EL (cell line): ENCODE measurements at regions not wholly inside any gene's neighbourhood (a gene's known extent, or its start where the extent isn't known, plus 50 kb on each side); places are given as distances from the start of the nearest gene placed in this dataset.

Experiments
- DNase-seq: peaks from one replicate; pipeline ENCODE4 v3.0.0-alpha.2; 2016

DNA sequence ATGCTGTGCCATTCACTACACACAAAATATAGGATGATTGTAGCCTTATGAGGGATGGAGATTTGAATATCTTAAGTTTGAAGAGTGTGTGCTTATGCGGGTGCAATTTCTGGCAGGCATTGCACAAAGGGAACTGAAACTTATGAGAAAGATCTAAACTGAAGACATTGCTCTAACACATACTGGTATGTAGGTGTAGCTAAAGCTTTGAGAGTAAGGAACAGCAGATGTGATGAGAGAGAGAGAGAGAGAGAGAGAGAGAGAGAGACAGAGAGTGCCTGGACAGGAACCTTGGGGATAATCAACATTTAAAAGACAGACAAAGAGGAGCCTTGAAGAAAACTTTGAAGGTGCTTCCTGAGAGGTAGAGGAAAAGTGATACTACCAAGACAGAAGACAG lies 379.7 kb downstream of the SPRY1 start:
- no peak for DNase-seq

DNA sequence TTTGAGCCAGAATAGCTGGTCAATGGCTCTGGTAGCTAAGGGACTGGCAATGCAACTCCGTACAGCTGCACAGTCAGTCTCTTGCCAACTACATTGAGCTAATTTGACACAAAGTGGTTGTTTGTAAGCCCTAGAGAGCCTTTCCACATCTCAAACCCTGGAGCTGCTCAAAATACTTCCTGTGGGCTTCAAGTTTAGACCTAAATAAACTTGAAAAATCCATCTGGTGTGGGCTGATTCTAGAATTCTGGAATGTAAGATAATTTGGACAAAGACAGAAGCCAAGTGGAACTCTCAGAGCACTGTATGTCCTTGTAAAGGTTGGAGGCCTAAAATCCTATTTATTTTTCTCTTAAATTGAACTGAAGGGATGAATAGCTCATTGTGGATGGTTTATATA lies 380.8 kb downstream of the SPRY1 start:
- no peak for DNase-seq

DNA sequence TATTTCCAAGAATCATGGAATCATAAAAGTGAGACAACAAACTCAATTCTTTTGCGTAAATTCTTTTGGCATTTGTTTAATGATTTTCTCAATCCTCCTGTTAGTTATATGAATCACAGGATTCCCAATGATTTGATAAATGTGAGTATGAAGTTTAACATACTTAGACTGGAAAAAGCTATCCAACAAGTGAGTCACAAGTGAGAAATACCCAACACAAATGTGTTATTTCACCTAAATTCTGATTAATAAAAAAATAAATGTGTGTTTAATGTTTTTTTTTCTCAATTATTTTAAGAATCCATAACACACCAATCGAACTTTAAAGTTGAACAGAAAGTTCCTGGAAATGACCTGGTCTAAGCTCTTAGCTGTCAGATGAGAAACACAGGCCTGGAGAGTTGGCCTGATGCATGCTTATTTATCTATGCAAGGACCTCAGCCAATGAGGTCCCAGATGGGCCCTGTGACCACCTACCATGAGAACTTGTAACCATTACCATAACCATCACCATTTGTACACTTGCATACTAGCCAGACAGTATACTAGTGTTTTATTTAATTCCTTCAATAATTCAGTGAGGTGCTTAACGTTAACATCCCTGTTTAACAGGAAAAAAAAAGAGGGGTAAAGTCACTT lies 386.7 kb downstream of the SPRY1 start:
- DNase-seq: no peak

GRCh38 chr4:123783921-123784320 lies 387.3 kb downstream of the SPRY1 start:
- peak; percentile 38 for DNase-seq

DNA sequence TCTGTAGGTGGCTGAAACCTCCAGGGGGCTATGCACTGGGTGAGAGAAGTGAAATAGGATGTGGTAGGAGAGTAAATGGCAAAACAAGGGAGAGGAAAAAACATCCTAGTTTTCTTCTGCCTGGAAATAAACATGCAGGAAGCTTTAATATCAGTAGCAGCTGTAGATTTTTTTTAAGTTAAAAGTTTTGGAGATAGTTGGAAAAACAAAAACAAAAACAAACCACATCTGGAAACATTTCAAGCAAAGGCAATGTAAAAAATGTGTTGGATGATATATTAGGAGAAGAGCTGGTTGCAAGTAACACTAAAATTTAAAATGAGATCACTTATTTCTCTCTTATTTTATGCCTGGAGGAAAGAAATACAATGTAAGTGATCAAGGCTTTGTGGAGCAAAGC lies 388.0 kb downstream of the SPRY1 start:
- no peak for DNase-seq

GRCh38 chr4:123785538-123785937 lies 388.9 kb downstream of the SPRY1 start:
- DNase-seq: peak; percentile 78

DNA sequence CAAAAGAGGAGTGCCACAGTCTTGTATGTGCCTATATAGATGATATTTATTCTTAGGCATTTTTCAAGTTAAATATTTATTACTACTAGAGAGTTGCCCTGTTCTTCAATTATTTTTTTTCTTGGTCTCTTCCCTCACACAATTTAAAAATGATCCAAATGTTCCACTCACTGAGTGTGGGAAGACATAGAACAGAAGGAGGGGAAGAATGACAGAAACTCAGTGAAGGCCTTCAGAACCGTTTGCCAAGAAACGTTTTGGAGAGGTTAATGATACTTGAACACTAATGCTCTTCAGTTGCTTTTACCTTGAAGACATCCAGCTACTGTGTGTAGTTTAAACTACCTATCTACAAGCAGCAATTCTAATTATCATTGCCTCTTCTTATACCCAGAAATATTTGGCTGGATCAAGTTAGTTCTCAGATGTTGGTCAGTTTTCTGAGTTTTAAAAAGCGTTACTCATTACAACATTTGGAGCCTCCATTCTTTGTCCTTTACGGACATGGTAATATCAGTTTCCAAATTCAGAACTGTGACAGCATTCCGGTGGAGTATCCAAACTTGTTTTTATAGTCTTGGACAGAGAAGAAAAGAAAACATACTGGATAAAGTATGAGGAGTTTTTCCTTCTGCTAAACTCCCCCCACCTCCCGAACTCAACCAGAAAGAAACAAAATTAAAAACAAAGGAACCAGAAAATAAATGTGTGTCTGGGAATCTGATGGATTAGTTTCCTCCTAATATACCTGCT lies 389.7 kb downstream of the SPRY1 start:
- DNase-seq: no peak

DNA sequence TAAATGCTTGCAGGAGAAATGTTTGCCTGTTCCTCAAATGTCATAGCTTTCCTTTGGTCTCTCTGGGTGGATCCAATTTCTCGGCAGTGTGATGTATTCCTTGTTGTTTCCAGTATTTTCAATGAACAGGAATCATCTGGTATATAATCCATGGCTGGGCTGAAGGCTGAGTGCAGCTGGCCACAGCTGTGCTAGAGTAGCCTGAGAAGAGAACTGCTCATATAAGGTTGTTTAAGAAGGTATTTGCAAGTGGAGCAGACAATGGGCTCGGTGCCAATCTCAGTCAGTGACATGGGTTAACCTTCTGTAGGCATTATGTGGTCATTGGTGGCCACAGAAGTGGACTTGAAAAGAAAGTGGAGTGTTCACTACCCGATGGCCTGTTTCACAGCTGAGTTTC lies 390.3 kb downstream of the SPRY1 start:
- DNase-seq: no peak

- no peak for DNase-seq
These were observed 391.0 kb downstream of the SPRY1 start for GRCh38 chr4:123787512-123788080.

- peak; percentile 7 for DNase-seq
These were observed 392.0 kb downstream of the SPRY1 start for GRCh38 chr4:123788577-123788976.

GRCh38 chr4:123790681-123791080 lies 394.1 kb downstream of the SPRY1 start:
- DNase-seq: peak; percentile 7

DNA sequence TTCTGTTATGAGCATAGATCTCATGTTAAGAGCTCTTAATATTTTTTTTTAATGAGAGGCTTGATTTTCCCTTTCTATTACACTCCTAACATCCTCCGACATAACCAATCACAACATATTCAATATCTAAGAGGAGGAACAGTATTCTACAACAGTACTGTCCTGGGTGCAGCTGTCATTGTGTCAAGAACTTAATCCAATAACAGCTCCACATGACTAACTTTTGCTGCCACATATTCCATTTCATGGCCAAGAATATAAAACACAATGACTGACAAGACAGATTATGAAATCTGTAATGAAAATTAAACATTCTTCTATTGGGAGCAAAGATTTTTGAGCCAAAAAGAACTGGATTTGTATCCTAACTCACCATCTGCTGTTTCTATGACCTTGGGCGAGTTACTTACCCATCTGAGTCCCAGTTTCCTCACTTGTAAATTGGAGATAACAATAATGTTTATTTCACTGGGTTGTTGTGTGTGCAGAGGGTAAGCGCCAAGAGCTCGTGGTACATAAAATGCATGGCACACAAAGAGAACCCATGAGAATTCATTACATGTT lies 405.6 kb downstream of the SPRY1 start:
- no peak for DNase-seq

- no peak for DNase-seq
These were observed 406.3 kb downstream of the SPRY1 start for GRCh38 chr4:123802933-123803332.

DNA sequence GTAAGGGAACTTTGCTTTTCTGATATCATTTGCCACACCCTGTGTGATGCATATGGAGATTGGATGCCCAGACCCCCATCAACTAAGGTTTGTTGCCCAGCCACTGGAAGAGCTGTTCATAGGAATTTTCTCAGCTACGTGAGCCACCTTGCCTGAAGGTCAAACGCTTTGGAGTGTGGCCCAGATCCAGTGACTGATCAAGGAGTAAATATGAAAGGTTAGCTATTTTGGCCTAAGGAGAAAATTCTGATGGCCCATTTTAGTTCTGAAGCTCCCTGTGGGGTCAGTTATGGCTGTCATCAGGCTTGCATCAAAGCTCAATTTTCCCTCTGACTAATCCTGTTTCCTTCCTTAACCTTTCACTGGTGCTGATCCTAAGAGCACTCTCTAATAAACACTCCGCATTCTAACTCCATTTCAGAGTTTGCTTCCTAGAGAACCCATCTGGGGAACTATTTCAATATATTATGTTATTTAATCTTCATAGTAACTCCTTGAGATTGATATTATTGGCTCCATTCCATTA lies 407.7 kb downstream of the SPRY1 start:
- DNase-seq: peak; percentile 4

- DNase-seq: no peak
These were observed 409.5 kb downstream of the SPRY1 start for GRCh38 chr4:123806056-123806455.

DNA sequence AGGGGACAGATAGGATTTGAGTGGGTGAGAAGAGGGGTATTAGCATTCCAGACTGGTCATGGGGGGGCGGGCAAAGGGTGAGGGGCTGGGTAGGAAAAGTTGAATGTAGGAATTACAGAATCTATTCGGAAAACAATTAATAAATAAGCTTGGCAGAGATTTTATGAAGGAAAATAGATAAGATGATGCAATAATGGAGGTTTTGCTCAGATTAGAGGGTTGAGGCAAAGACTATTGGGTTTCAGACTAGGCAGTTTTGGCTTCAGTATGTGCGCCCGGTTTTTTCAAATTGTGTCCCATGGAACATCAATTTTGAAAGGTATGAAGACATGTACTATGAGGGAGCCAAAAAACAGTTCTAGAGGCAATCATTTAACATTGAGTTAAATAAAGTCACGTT lies 410.6 kb downstream of the SPRY1 start:
- no peak for DNase-seq

DNA sequence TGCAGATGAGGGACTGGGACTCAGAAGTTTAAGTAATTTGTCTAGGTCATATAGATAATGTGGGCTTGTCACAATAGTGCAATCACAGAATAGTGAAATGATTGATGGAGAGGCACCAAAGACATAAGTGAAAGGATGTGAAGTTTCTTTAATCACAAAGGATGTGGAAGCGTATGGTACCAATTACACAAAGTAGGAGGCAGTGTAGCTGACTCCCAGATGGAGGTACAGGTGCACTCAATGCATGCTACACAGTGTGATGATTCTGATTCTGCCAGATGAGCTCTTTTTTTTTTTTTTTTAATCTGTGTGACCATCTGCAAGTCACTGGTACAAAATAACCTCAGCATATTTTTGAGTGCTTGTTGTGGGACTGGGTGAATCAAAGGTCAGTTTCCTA lies 411.3 kb downstream of the SPRY1 start:
- no peak for DNase-seq

GRCh38 chr4:123809864-123810263 lies 413.3 kb downstream of the SPRY1 start:
- DNase-seq: no peak

GRCh38 chr4:123812066-123812390 lies 415.4 kb downstream of the SPRY1 start:
- no peak for DNase-seq

GRCh38 chr4:123813901-123814300 lies 417.3 kb downstream of the SPRY1 start:
- DNase-seq: no peak

DNA sequence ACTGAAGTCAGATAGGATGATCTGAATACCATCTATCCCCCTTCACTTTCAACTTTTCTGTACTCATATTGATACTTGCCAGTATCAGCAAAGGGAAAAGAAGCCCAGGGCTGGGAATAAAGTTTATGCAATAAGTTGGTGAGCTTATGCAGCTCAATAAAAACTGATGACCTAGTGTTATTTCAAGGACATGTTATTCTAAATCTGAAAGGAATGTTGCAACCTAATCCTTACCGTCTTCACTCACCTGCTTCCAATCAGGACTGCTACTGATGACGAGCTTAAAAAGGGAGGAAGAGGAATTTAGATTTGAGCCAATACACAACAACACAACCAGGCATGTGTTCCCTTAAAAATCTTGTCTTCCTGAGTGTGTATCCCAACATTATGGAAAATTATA lies 419.9 kb downstream of the SPRY1 start:
- DNase-seq: no peak

DNA sequence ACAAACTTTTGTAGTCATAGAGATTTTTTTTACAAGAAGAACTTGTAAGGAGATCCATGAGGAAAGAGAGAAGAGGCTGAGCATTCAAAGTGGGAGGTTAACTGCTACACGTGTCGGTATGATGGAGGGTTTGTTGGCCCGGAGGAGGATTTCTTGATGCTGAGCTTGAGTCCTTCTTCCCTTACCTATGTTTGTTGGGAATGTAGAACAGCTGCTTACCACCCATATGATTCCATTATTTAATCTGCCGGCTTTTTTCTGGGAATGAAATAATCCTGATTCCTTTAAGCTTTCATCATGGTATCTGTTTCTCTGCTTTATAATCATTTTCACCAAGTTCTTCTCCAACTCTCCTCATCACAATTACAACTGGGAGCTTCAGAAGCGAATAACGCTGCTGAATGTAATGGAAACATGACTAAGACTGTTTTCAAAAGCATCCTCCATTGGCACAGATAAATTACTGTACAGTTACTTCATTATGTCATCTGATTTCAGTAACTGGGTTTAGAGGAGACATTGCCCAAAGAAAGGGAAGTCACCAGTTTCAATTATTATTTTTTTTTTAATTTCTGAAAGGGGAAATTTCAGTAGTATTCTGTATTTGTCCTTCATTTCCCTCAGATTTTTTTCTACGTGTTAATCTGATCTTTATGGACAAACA lies 420.6 kb downstream of the SPRY1 start:
- DNase-seq: no peak

GRCh38 chr4:123819362-123820035 lies 422.9 kb downstream of the SPRY1 start:
- peak; percentile 42 for DNase-seq
